Right cardiac atrium (tissue), 5 donors: ENCODE measurements at regions not wholly inside any gene's neighbourhood (a gene's known extent, or its start where the extent isn't known, plus 50 kb on each side); places are given as distances from the start of the nearest gene placed in this dataset.

Experiments used
- ATAC-seq, 2 donors: fragments of 200-7000 bp; cut with Tn5 transposase; one replicate each; pipeline versions ENCODE4 v1.8.0 to v1.9.1; 2020; ENCODE audit warnings: moderate library complexity in 2 of 2, mild to moderate bottlenecking in 1 of 2
- DNase-seq, 3 donors: peaks; one replicate each; pipeline ENCODE4 v3.0.0-alpha.2; 2020
- H3K27ac ChIP-seq: one replicate; pipeline ENCODE4 v1.5.1; 2013; ENCODE audit warnings: mild to moderate bottlenecking, low read length, control low read depth, moderate library complexity
- H3K27me3 ChIP-seq: one replicate; pipeline ENCODE4 v1.6.1; 2013; ENCODE audit not compliant: control insufficient read depth, insufficient read depth
- H3K4me1 ChIP-seq: one replicate; pipeline ENCODE4 v1.6.1; 2013; ENCODE audit warnings: low read length; ENCODE audit not compliant: control insufficient read depth, insufficient read depth
- H3K4me3 ChIP-seq: one replicate; pipeline ENCODE4 v1.5.1; 2013; ENCODE audit warnings: low read length, control low read depth
- H3K9me3 ChIP-seq: one replicate; pipeline ENCODE4 v1.6.1; 2013; ENCODE audit warnings: low read length; ENCODE audit not compliant: control insufficient read depth
- WGBS: extraction: QIAGEN DNeasy Blood & Tissue Kit; methylation state at CpG from one replicate; pipeline ENCODE4 v1.1.7; 2013; 5-methylcytosine and 5-hydroxymethylcytosine counted together
- intact Hi-C, 4 donors: fragments of 100-400 bp; cut with DNase I; formaldehyde crosslinking; loops; one replicate each; pipeline versions ENCODE4 v1.11.0 to v1.14.0; 2022 to 2023
- donor health status: healthy with polysubstance abuse.
- donor health status: DM: no; HTN: yes; CAD: no.
- donor health status: DM: no; HTN: no; CAD: no.
- donor health status: DM: no; HTN: yes; CAD: no; lungs with severe emphysema.
- donor health status: DM: yes; HTN: yes; CAD: no.

GRCh38 chr18:61127714-61128467 lies 205.3 kb upstream of the CDH20 start:
- H3K9me3 ChIP-seq = no peaks in the 10 kb centered on the region
- intact Hi-C loops = no loop called here
- no peak for DNase-seq
- no peaks in the 10 kb centered on the region for H3K4me1 ChIP-seq
- no peak overlapping the region for H3K27ac ChIP-seq
- no peak overlapping the region for H3K4me3 ChIP-seq
- ATAC-seq = no peak
- 33% methylated on average over 6 of the region's 6 CpGs for WGBS
- no peaks in the 10 kb centered on the region for H3K27me3 ChIP-seq

GRCh38 chr18:61129001-61129400 lies 204.2 kb upstream of the CDH20 start:
- Histone ChIP-seq H3K4me3 (no peak overlapping the region), H3K27me3 (no peaks in the 10 kb centered on the region), H3K4me1 (no peaks in the 10 kb centered on the region), H3K9me3 (no peaks in the 10 kb centered on the region), H3K27ac (no peak overlapping the region)
- intact Hi-C loops = no loop called here
- DNase-seq (no peak), ATAC-seq (no peak)

- intact Hi-C loops = no loop called here
- no peak overlapping the region for H3K27ac ChIP-seq
- no peak for ATAC-seq
- no peak overlapping the region for H3K4me3 ChIP-seq
- WGBS = 88% methylated on average over 2 of the region's 2 CpGs
- no peaks in the 10 kb centered on the region for H3K27me3 ChIP-seq
- H3K9me3 ChIP-seq = no peaks in the 10 kb centered on the region
- no peak for DNase-seq
- no peaks in the 10 kb centered on the region for H3K4me1 ChIP-seq
These were observed 201.2 kb upstream of the CDH20 start for GRCh38 chr18:61132031-61132430.

- Histone ChIP-seq H3K27ac (no peak overlapping the region), H3K9me3 (no peaks in the 10 kb centered on the region), H3K4me3 (no peak overlapping the region), H3K27me3 (no peaks in the 10 kb centered on the region), H3K4me1 (no peaks in the 10 kb centered on the region)
- WGBS = 62% methylated on average over 2 of the region's 2 CpGs
- intact Hi-C loops = no loop called here
- DNase-seq = no peak
- no peak for ATAC-seq
These were observed 199.4 kb upstream of the CDH20 start for GRCh38 chr18:61133783-61134182.

GRCh38 chr18:61136711-61137251 lies 196.4 kb upstream of the CDH20 start:
- H3K4me1 ChIP-seq = no peaks in the 10 kb centered on the region
- H3K4me3 ChIP-seq = no peak overlapping the region
- H3K9me3 ChIP-seq = no peaks in the 10 kb centered on the region
- DNase-seq = no peak
- ATAC-seq = no peak
- 77% methylated on average over 2 of the region's 2 CpGs for WGBS
- H3K27ac ChIP-seq = no peak overlapping the region
- intact Hi-C loops = no loop called here
- no peaks in the 10 kb centered on the region for H3K27me3 ChIP-seq

GRCh38 chr18:61141691-61142090 lies 191.5 kb upstream of the CDH20 start:
- Histone ChIP-seq H3K4me3 (no peak overlapping the region), H3K27ac (no peak overlapping the region), H3K27me3 (no peaks in the 10 kb centered on the region), H3K4me1 (no peaks in the 10 kb centered on the region), H3K9me3 (no peaks in the 10 kb centered on the region)
- intact Hi-C loops = no loop called here
- ATAC-seq (no peak), DNase-seq (no peak)
- 55% methylated on average over 1 of the region's 1 CpG for WGBS

GRCh38 chr18:61148322-61148721 lies 184.9 kb upstream of the CDH20 start:
- no peaks in the 10 kb centered on the region for H3K9me3 ChIP-seq
- H3K27me3 ChIP-seq = no peaks in the 10 kb centered on the region
- H3K4me1 ChIP-seq = no peaks in the 10 kb centered on the region
- intact Hi-C loops = no loop called here
- no peak overlapping the region for H3K27ac ChIP-seq
- DNase-seq = no peak
- H3K4me3 ChIP-seq = no peak overlapping the region
- ATAC-seq = no peak

- intact Hi-C loops = no loop called here
- Histone ChIP-seq H3K27me3 (no peaks in the 10 kb centered on the region), H3K27ac (no peak overlapping the region), H3K4me3 (no peak overlapping the region), H3K9me3 (no peaks in the 10 kb centered on the region), H3K4me1 (no peaks in the 10 kb centered on the region)
- no peak for DNase-seq
- 93% methylated on average over 5 of the region's 5 CpGs for WGBS
- ATAC-seq = no peak
These were observed 183.4 kb upstream of the CDH20 start for GRCh38 chr18:61149786-61150185.

- DNase-seq (no peak), ATAC-seq (no peak)
- Histone ChIP-seq H3K4me3 (no peak overlapping the region), H3K27ac (no peak overlapping the region), H3K9me3 (no peaks in the 10 kb centered on the region), H3K4me1 (no peaks in the 10 kb centered on the region), H3K27me3 (no peaks in the 10 kb centered on the region)
- intact Hi-C loops = no loop called here
- 75% methylated on average over 3 of the region's 3 CpGs for WGBS
These were observed 179.7 kb upstream of the CDH20 start for GRCh38 chr18:61153571-61153970.

- no peaks in the 10 kb centered on the region for H3K9me3 ChIP-seq
- H3K27ac ChIP-seq = no peak overlapping the region
- ATAC-seq (no peak), DNase-seq (no peak)
- no peak overlapping the region for H3K4me3 ChIP-seq
- intact Hi-C loops = no loop called here
- H3K4me1 ChIP-seq = no peaks in the 10 kb centered on the region
- WGBS = 74% methylated on average over 3 of the region's 3 CpGs
- H3K27me3 ChIP-seq = no peaks in the 10 kb centered on the region
These were observed 178.4 kb upstream of the CDH20 start for GRCh38 chr18:61154866-61155265.

- 74% methylated on average over 3 of the region's 3 CpGs for WGBS
- DNase-seq = no peak
- no peaks in the 10 kb centered on the region for H3K4me1 ChIP-seq
- ATAC-seq = no peak
- no peaks in the 10 kb centered on the region for H3K9me3 ChIP-seq
- H3K4me3 ChIP-seq = no peak overlapping the region
- intact Hi-C loops = no loop called here
- H3K27ac ChIP-seq = no peak overlapping the region
- H3K27me3 ChIP-seq = no peaks in the 10 kb centered on the region
These were observed 177.6 kb upstream of the CDH20 start for GRCh38 chr18:61155586-61155985.

- intact Hi-C loops = no loop called here
- Histone ChIP-seq H3K4me1 (no peaks in the 10 kb centered on the region), H3K27ac (no peak overlapping the region), H3K27me3 (no peaks in the 10 kb centered on the region), H3K4me3 (no peak overlapping the region), H3K9me3 (no peaks in the 10 kb centered on the region)
- DNase-seq (no peak), ATAC-seq (no peak)
- WGBS = 86% methylated on average over 6 of the region's 6 CpGs
These were observed 175.8 kb upstream of the CDH20 start for GRCh38 chr18:61157451-61157850.
